Smooth muscle cell (in vitro differentiated cells): ENCODE measurements at regions not wholly inside any gene's neighbourhood (a gene's known extent, or its start where the extent isn't known, plus 50 kb on each side); places are given as distances from the start of the nearest gene placed in this dataset.

Experiments used
- DNase-seq: peaks from one replicate; lab custom pipeline; 2025; ENCODE audit not compliant: unreplicated experiment; lab: John Stamatoyannopoulos, UW
- H2AFZ ChIP-seq: fragments of 200-600 bp; sonication (generic); 2 replicates; pipeline ENCODE4 v1.6.0; 2016; ENCODE audit warnings: antibody characterized with exemption, low read depth, mild to moderate bottlenecking
- H3F3A ChIP-seq: fragments of 200-600 bp; sonication (generic); 2 replicates; pipeline ENCODE4 v1.6.0; 2017; ENCODE audit warnings: antibody characterized with exemption, low read depth
- H3K27ac ChIP-seq: fragments of 200-600 bp; sonication (generic); 2 replicates; pipeline ENCODE4 v1.5.1; 2016; ENCODE audit warnings: low read depth, mild to moderate bottlenecking
- H3K27me3 ChIP-seq: fragments of 200-600 bp; sonication (generic); 2 replicates; pipeline ENCODE4 v1.6.1; 2016; ENCODE audit warnings: low read depth, mild to moderate bottlenecking
- H3K36me3 ChIP-seq: fragments of 200-600 bp; sonication (generic); 2 replicates; pipeline ENCODE4 v1.5.1; 2016; ENCODE audit warnings: low read depth
- H3K4me1 ChIP-seq: fragments of 200-600 bp; sonication (generic); 2 replicates; pipeline ENCODE4 v1.5.1; 2016; ENCODE audit warnings: low read depth
- H3K4me2 ChIP-seq: fragments of 200-600 bp; sonication (generic); 2 replicates; pipeline ENCODE4 v1.6.0; 2016; ENCODE audit warnings: mild to moderate bottlenecking
- H3K4me3 ChIP-seq: fragments of 200-600 bp; sonication (generic); 2 replicates; pipeline ENCODE4 v1.5.1; 2016; ENCODE audit warnings: mild to moderate bottlenecking
- H3K79me2 ChIP-seq: fragments of 200-600 bp; sonication (generic); 2 replicates; pipeline ENCODE4 v1.6.0; 2016; ENCODE audit warnings: low read depth, mild to moderate bottlenecking
- H3K9ac ChIP-seq: fragments of 200-600 bp; sonication (generic); 2 replicates; pipeline ENCODE4 v1.6.0; 2016; ENCODE audit warnings: low read depth
- H3K9me3 ChIP-seq: fragments of 200-600 bp; sonication (generic); replicated peaks from 2 replicates; pipeline ENCODE4 v1.5.1; 2016; ENCODE audit warnings: low read depth
- H4K20me1 ChIP-seq: fragments of 200-600 bp; sonication (generic); 2 replicates; pipeline ENCODE4 v1.6.0; 2016; ENCODE audit warnings: low read depth
- CTCF ChIP-seq: fragments of 200-600 bp; sonication (generic); IDR thresholded peaks from 2 replicates; pipeline ENCODE4 v1.5.1; 2017; ENCODE audit warnings: borderline replicate concordance, mild to moderate bottlenecking, antibody characterized with exemption; ENCODE audit not compliant: insufficient read depth, poor library complexity, severe bottlenecking
- WGBS: methylation state at CpG from one replicate; pipeline ENCODE4 v1.1.7; 2016; ENCODE audit warnings: low lambda C conversion rate; 5-methylcytosine and 5-hydroxymethylcytosine counted together

GRCh38 chr18:76587147-76587878, 92.3 kb upstream of the ZNF516 start:
- no peaks in the 10 kb centered on the region for H3K79me2 ChIP-seq
- no peak overlapping the region for H2AFZ ChIP-seq
- no peak overlapping the region for H3K27ac ChIP-seq
- no peak for TF ChIP-seq CTCF
- H3K4me2 ChIP-seq, result no peak overlapping the region
- H3K36me3 ChIP-seq, result no peaks in the 10 kb centered on the region
- H3K27me3 ChIP-seq, result no peaks in the 10 kb centered on the region
- H3K4me1 ChIP-seq, result peaks cover 14% of the 10 kb centered on the region
- H3K4me3 ChIP-seq, result no peak overlapping the region
- H3K9me3 ChIP-seq, result no peaks in the 10 kb centered on the region
- DNase-seq, result no peak
- H3F3A ChIP-seq, result no peaks in the 10 kb centered on the region
- WGBS, result over 99% methylated on average over 30 of the region's 30 CpGs
- no peak overlapping the region for H3K9ac ChIP-seq
- H4K20me1 ChIP-seq, result no peaks in the 10 kb centered on the region

- no peak overlapping the region for H2AFZ ChIP-seq
- no peak overlapping the region for H3K4me3 ChIP-seq
- no peak overlapping the region for H3K4me2 ChIP-seq
- no peak overlapping the region for H3K9ac ChIP-seq
- TF ChIP-seq CTCF, result no peak
- H3K79me2 ChIP-seq, result no peaks in the 10 kb centered on the region
- H3K36me3 ChIP-seq, result no peaks in the 10 kb centered on the region
- H3K9me3 ChIP-seq, result no peaks in the 10 kb centered on the region
- no peaks in the 10 kb centered on the region for H3F3A ChIP-seq
- 82% methylated on average over 18 of the region's 18 CpGs for WGBS
- no peak overlapping the region for H3K27ac ChIP-seq
- peaks cover 14% of the 10 kb centered on the region for H3K4me1 ChIP-seq
- H3K27me3 ChIP-seq, result no peaks in the 10 kb centered on the region
- DNase-seq, result no peak
- H4K20me1 ChIP-seq, result no peaks in the 10 kb centered on the region
Measured at GRCh38 chr18:76584414-76585310, 89.6 kb upstream of the ZNF516 start.

- H3K27me3 ChIP-seq, result no peaks in the 10 kb centered on the region
- no peak overlapping the region for H2AFZ ChIP-seq
- no peak overlapping the region for H3K4me3 ChIP-seq
- no peak overlapping the region for H3K27ac ChIP-seq
- DNase-seq, result no peak
- H4K20me1 ChIP-seq, result no peaks in the 10 kb centered on the region
- H3K79me2 ChIP-seq, result no peaks in the 10 kb centered on the region
- H3K4me1 ChIP-seq, result no peaks in the 10 kb centered on the region
- H3K9ac ChIP-seq, result no peak overlapping the region
- TF ChIP-seq CTCF, result no peak
- no peaks in the 10 kb centered on the region for H3K36me3 ChIP-seq
- H3K9me3 ChIP-seq, result no peaks in the 10 kb centered on the region
- WGBS, result 78% methylated on average over 3 of the region's 3 CpGs
- H3F3A ChIP-seq, result no peaks in the 10 kb centered on the region
- no peak overlapping the region for H3K4me2 ChIP-seq
Measured at GRCh38 chr18:76581261-76581660, 86.2 kb upstream of the ZNF516 start.
